Amniotic stem cell (primary cell): ENCODE measurements at regions not wholly inside any gene's neighbourhood (a gene's known extent, or its start where the extent isn't known, plus 50 kb on each side); places are given as distances from the start of the nearest gene placed in this dataset.
A peak's percentile ranks its signal among the peaks of the same experiment; 100 is the strongest.

Experiments used
- DNase-seq: peaks from one replicate; lab custom pipeline; 2025; lab: John Stamatoyannopoulos, UW

DNA sequence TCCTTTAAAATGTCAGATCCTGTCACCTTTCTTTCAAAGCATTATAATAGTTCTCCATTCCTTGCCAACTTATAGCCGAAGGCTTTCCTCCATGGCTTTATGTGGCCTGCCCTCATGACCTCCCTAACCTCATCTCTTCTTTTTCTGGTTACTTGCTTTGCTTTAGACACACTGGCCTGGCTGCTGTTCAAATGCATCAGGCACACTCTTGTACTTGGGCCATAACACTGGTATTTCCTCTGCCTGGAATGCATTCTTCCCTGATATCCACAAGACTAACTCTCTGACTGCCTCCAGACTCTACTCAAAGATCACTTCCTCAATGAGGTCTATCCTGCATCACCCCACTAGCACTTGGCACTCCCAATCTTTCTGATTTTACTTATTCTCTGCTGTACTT lies 710.3 kb downstream of the KCNA4 start:
- peak; percentile 51 for DNase-seq

DNA sequence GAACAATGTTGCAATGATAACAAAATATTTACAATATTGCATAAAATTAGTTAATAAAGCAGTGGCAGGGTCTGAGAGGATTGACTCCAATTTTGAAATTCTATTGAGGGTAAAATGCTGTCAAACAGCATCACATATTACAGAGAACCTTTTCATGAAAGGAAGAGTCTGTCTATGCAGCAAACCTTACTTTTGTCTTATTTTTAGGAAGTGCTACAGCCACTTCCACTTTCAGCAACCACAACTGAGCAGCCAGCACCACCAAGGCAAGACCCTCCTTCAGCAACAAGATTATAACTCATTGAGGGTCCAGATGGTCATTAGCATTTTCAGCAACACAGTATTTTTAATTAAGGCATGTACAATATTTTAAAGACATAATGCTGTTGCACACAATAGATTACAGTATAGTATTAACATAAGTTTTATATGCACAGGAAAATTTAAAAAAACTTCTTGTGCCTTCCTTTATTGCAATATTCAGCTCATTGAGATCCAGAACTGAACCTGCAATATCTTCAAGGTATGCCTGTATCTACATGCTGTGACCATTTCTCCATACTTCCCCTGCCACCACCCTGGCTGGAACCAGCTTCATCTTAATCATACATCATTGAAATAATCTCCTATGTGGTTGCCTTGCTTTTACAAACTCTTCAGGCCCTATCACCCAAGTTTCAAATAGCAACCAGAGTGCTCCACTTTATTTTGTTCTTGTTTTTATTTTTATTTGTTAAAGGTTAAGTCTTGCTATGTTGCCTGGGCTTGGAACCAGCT lies 711.2 kb downstream of the KCNA4 start:
- no peak for DNase-seq

DNA sequence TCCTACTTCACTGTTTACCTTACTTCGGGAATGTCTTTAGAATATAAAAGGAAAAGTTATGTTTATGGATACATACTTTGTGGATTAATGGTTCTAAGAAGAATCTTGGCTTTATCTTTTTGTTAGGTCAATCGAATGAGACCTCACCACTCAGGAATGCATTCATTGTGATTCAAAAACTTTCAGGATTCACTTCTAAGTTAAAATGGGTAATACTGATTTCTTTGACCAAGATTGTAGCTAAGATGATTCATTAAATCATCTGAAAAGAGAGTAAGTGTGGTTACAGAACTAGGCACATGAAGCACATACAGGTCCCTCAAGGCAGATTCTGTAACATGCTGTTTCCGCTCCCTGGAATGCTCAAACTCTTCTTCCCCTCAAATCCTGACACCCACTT lies 716.4 kb downstream of the KCNA4 start:
- no peak for DNase-seq

DNA sequence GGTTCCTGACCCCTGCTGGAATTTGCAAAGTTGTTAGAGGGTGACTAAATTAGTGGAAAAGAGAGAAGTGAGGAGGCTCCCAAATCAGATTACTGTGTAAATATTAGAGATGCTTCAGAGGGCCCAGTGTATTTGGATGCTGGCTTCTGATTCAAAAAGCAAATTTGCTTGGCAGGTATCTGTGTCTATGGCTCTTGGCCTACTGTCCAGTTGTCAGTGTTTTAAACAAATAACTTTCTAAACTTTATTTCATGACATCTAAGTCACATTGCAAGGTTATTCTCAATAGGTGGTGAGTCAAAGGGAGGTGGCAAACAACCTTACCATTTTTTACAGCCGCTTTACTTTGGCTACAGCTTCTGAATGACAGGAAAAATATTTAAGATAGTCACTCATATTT lies 720.1 kb downstream of the KCNA4 start:
- no peak for DNase-seq

DNA sequence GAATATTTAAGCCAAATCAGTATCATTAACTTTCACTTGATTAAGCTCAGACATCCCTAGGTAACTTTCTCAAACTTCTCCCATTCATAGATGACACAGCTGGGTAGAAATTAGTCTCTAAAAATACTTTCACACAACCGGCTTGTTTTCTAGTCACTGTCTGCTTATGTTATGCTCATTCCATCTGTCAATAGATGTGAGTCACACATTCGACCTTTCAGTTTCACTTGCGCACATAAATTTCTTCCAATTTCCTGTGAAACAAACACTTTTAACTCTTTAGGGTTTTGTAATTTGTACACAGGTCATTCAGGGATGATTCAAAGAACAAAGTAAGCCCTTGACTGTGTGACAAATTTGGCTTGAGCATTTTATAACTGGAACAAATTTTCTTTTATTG lies 723.0 kb downstream of the KCNA4 start:
- DNase-seq, result peak; percentile 21

DNA sequence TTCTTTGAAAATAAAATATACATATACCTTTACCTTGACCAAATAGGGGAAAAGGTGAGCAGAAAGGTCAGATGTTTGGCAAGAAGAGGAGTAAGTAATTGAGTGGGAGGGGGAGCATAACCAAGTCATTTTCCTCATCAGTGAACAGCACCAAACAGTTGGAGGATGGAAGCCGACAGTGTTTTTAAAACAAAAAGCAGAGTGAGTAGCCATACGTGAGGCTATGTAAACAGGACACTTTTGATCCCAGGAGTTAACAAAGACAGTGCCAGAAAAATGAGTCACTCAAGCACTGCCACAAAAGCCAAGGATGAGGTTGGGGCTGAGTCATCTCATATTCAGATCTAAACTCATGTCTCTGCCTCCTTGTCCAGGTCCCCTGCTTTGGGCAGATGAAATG lies 734.7 kb downstream of the KCNA4 start:
- peak; percentile 75 for DNase-seq

DNA sequence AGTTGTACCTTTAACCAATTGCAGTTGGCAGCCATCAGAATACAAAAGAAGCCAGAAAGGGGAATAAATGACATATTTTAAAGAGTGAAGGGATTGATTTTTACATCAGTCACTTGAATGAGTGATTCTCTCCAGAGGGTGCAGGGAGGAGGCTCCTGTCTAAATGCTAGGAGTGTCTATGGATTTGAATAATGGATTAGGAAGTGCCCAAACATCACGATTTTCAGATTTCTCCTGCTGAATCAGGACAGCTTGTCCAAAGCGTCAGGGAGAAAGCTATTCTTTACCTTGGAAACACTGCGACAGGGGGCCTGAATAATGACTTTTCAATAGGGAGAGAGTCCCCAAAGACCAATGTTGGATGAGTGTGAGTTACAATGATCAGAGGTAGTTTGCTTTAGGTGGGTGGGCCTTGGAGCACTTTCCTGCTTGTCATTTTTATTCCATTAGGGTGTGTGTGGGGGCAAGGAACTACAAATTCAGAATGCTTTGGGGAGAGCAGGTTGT lies 735.5 kb downstream of the KCNA4 start:
- DNase-seq, result no peak

DNA sequence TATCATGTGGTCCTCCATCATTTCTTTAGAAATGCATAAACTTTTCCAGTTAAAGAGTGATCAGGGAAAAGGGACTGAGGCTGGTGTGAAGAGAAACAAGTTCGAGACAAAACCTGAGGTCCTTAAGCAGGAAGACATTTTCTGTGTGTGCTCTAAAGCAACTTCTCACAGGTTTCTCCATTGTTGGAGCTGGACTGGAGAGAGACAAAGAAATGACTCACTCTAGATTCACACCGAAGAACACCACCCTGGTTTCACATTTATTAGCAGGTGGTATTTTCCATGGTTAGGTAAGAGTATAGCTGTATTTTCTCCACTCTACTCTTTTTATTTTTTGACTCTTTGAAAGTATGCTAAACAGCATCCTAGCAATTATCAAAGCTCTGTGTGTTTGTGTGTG lies 736.4 kb downstream of the KCNA4 start:
- no peak for DNase-seq

DNA sequence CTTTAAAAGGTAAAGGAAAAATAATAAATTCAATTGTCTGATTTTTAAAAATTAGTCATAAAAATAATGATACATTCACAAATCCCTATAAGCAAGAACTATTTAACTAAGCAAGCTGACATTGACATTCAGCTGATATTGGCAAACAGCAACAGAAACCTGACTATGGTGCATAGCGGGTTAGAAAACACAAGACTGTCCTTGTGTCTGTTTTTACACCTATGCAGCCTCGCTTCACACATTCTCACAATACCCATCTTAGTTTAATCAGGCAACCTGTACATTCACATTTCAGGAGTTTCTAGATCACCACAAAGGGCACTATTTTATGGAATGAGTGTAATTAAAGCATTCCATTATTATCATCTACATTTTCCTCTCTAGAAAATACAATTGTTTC lies 737.1 kb downstream of the KCNA4 start:
- no peak for DNase-seq

DNA sequence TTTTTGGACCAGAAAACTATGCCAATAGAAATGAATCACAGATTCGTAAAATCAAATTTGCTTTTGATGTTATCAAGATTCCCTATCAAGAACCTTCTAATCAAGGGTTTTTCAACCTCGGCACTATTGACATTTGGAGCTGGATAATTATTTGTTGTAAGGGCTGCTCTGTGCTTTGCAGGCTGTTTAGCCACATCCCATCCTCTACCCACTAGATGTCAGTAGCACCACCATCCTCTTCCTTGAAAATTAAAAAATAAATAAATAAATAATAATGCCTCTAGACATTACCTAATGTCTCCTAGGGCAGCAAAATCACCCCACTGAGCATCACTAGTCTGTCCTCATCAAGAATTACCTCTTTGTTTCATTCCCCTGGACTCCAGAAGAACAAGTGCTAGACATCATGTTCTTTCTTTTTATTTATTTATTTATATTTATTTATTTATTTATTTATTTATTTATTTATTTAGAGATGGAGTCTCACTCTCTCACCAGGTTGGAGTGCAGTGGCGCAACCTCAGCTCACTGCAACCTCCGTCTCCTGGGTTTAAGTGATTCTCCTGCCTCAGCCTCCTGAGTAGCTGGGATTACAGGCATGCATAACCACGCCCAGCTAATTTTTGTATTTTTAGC lies 744.7 kb downstream of the KCNA4 start:
- DNase-seq, result no peak

DNA sequence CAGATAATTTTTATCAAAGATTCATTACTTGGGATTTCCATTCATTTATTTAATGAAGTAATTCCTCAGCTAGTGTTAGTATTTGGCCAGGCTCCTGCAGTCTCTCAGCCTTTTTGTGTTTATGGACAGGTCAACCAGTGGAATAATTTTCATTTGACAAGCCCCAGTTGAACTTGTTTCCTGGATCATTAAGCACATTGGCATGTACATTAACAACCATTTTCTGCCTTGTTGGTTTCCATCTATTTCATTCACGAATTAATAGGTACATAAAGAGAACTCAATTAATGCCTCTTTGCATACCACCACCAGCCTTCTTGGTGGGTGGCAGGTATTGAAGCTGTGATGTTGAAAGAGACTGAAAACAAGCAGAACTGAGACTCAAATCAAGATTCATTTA lies 745.2 kb downstream of the KCNA4 start:
- DNase-seq, result no peak

DNA sequence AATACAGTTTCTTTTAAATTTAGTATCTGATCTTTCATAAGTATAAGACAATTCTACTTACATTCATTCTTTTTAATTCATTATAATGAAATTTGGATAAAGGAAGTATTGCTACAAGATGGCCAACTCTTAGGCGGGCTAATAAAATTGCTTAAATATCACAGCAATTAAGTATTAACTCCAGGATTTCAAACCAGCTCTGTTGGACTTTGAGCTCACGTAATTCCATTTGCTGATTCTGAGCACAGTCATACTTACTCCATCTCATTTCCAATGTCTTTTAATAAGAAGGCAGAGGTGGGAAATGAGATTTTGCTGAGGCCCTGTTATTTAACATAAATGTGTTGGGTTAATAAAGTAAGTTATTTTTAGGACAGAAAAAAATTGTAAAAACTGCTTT lies 748.1 kb downstream of the KCNA4 start:
- DNase-seq, result no peak

DNA sequence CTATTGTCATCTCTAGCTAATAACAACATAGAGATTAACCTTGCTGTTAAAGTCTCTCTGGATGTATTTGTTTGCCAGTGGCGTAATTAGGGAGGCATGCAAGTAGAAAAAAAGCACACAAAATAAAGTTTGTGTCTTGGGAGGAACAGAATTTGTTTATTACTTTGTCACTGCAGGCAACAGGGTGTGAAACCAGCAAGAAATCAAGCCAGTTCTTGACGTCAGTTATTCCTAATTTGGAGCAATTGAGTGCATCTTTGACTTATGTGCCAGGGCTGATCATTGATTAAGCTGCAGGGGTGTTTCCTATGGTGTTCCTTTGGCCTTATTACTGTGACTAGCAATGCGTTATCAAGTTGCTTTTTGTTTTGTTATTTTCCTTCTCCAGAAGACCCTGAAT lies 751.0 kb downstream of the KCNA4 start:
- no peak for DNase-seq

DNA sequence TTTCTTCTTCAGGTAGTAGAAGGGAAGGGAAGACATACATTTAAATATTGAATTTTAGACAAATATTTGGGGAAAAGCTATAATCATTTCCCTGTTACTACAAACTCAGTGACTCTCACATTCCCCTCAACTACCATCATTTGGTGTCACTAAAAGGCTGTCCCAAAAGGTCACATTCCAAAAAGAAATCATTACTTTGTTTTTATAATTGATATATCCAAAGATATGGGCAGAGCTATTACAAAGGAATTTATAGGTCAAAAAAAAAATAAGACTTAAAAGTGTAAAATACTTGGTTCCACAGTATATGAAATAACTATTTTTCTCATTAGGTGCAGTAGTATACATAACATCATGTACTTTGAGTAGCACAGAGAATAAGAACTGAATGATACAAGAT lies 751.4 kb downstream of the KCNA4 start:
- no peak for DNase-seq

DNA sequence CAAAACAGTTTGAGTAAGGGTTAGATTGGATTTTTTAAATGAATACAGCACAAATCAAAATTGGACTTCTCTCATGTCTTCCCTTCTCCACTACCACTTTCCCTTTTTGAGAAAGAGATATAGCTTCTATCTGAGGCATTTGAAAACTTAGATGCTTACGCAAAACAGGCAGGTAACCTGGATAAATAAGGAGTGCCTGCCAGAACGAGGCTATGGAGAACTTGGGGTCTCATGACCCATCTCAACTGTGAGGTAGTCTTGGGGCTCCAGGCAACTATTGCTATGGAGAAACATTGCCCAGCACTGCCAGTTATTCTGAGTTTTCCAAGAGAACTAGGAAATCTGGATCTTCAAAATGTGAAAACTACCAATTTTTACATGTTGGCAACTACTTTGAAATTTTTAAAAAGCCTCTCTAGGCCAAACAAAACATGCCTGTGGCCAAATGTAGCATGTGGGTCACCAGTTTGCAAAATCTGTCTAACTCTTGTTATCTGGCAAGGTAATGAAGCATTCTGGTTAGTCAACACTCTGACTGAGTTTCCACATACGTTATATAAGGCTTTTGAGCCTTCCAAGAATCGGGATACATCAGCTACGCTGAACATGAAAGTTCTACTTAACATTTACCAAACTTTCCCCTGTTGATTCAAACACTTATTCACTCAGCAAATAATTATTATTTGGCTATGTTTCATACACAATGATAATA lies 752.7 kb downstream of the KCNA4 start:
- DNase-seq, result no peak

DNA sequence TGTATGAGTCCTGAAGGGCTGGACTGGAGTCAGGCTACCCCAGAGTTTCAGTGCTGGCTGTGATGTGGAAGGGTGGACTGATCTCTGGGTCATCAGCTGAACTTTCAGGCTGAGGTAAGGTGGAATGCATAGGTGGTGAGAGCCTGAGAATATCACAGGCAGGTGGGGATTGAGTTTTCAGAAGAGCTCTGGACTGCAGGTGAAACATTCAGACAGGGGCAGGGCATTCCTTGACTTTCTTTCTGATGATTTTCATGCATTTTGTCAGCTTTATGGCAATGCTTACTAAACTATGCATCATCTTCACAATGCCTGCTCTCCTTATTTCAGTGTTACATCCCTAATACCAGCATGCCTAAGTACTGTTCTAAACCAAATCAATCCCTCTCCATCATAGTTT lies 755.0 kb downstream of the KCNA4 start:
- no peak for DNase-seq

DNA sequence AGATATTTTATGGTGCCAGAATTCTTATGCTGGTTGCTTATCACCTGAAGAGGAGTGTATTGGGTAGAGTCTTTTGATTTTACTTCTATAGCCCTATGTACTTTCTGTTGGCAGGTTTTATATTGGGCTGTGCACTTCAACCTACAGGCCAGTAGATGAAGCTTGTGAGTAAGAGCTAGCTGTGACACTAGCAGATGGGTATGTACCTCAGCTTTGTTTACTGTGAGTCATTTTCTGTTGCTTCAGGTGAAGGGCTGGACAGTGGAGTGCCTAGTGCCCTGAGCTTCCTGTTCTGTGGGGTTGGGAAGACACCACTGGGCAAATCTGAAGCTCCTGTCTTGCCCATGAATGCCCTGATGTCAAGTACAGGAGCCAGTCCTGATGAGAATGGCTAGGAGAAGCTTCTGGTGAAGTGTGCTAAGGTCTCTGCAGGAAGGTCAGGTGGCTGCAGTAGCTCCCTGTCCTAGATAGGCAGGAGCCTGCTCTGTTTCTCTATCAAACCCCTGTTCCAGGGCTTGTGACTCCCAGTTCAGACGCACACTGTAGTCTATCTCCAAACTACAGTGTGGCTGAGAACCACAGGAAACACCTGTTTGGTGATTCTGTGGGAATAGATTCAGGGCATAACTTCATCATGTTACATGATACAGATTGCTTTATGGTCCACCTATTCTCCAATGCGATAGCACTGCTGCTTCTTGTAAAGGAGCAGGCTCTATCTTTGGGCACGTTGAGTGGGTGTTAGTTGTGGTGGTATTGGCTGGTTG lies 755.7 kb downstream of the KCNA4 start:
- no peak for DNase-seq

DNA sequence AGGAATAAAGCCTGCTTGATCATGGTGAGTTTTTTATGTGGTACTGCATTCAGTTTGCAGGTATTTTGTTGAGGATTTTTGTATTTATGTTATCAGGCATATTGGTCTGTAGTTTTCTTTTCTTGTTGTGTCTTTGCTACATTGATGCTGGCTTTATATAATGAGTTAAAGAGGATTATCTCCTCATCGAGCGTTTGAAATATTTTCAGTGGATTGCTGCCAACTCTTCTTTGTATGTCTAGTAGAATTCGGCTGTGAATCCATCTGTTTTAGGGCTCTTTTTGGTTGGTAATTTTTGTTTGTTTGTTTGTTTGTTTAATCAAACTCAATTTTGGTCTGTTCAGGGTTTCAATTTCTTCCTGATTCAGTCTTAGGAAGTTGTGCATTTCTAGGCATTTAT lies 758.4 kb downstream of the KCNA4 start:
- no peak for DNase-seq

DNA sequence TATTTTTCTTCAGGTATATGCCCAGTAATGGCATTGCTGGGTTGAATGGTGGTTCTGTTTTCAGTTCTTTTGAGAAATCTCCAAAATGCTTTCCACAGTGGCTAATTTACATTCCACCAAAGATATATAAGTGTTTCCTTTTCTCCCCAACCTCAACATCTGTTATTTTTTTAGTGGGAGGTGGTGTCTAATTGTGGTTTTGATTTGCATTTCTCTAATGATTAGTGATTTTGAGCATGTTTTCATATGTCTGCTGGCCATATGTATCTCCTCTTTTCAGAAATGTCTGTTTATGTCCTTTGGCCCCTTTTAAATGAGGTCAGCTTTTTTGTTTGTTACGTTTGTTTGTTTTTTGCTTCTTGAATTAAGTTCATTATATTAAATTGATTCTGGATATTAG lies 760.2 kb downstream of the KCNA4 start:
- DNase-seq, result no peak

DNA sequence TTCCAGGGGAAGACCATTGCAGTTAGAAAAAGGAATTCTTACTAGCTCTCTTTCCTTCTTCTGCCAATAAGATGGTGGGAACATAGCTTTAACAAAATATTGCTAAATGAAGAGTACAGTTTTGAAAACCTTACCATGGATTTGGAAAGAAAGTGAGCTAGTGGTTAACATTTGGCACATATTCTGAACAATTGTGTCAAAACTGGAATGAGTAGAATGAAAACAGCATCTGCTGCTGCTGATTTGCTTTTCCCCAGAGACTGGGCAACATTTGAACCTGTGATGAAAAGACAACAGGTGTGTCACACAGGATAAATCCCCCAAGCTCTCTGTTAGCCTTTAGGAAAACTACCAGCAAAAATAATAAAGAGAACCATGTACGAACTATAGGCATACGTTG lies 761.4 kb downstream of the KCNA4 start:
- no peak for DNase-seq

DNA sequence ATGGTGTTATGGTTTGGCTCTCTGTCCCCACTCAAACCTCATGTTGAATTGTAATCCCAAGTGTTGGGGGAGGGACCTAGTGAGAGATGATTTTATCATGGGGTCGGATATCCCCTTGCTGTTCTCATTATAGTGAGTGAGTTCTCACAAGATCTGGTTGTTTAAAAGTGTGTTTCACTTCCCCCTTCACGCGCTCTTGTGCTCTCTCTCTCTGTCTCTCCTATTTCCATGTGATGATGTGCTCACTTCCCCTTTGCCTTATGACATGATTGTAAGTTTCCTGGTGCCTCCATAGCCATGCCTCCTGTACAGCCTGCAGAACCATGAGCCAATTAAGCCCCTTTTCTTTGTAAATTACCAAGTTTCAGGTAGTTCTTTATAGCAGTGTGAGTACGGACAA lies 765.1 kb downstream of the KCNA4 start:
- DNase-seq, result no peak

DNA sequence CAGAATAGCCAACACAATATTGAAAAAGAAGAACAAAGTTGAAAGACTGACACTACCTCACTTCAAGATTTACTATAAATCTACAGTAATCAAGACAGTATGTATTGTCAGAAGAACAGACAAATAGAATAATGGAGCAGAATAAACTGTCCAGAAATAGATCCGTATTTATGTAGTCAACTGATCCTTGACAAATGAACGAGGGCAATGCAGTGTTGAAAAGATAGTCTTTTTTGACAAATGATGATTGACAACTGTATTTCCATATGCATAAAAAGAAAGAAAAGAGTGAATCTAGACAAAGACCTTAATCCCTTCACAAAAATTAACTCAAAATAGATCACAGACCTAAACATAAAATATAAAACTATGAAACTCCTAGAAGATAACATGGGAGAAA lies 767.1 kb downstream of the KCNA4 start:
- no peak for DNase-seq
